Transverse colon (tissue), 4 donors: ENCODE measurements at regions not wholly inside any gene's neighbourhood (a gene's known extent, or its start where the extent isn't known, plus 50 kb on each side); places are given as distances from the start of the nearest gene placed in this dataset.

Source experiments
- DNase-seq: peaks from one replicate; pipeline ENCODE4 v3.0.0-alpha.2; 2019
- H3K27ac ChIP-seq, 4 donors: fragments of 200-600 bp; sonication (generic); 2 replicates each; pipeline ENCODE4 v1.5.1; 2016 to 2018; ENCODE audit warnings: inconsistent platforms in 4 of 4
- H3K27me3 ChIP-seq: fragments of 200-600 bp; sonication (generic); 2 replicates; pipeline ENCODE4 v1.5.1; 2017; ENCODE audit warnings: inconsistent platforms
- H3K36me3 ChIP-seq, 4 donors: fragments of 200-600 bp; sonication (generic); 2 replicates each; pipeline ENCODE4 v1.5.1; 2017 to 2019; ENCODE audit warnings: inconsistent platforms in 4 of 4
- H3K4me1 ChIP-seq, 4 donors: fragments of 200-600 bp; sonication (generic); 2 replicates each; pipeline ENCODE4 v1.5.1; 2017 to 2020; ENCODE audit warnings: inconsistent platforms in 4 of 4
- H3K4me3 ChIP-seq, 4 donors: fragments of 200-600 bp; sonication (generic); 1 replicate in 1 of 4; 2 replicates in 3 of 4; pipeline versions ENCODE4 v1.5.1 to v1.6.1; 2017 to 2019; ENCODE audit warnings: inconsistent platforms in 4 of 4
- H3K9me3 ChIP-seq, 2 donors: fragments of 200-600 bp; sonication (generic); 2 replicates each; pipeline ENCODE4 v1.5.1; 2017 to 2019; ENCODE audit warnings: inconsistent platforms in 2 of 2
- CTCF ChIP-seq, 5 experiments: fragments of 200-600 bp in 3 of 5; fragments of 450-650 bp in 2 of 5; sonication (generic) in 3 of 5; IDR thresholded peaks; 1 replicate in 2 of 5; 2 replicates in 3 of 5; pipeline ENCODE4 v1.5.1; 2016 to 2017; ENCODE audit warnings: antibody characterized with exemption in 5 of 5, inconsistent platforms in 3 of 5, mild to moderate bottlenecking in 2 of 5, moderate library complexity in 1 of 5
- EP300 ChIP-seq: sonication (generic); formaldehyde crosslinking; IDR thresholded peaks from one replicate; pipeline ENCODE4 v1.6.1; 2017; ENCODE audit warnings: antibody characterized with exemption, low read depth
- POLR2A ChIP-seq: fragments of 450-650 bp; IDR thresholded peaks from one replicate; pipeline ENCODE4 v1.6.1; 2016; ENCODE audit warnings: antibody characterized with exemption, mild to moderate bottlenecking, moderate library complexity
- POLR2AphosphoS5 ChIP-seq, 3 donors: sonication (generic); formaldehyde crosslinking; IDR thresholded peaks; one replicate each; pipeline ENCODE4 v1.6.1; 2016; ENCODE audit warnings: antibody characterized with exemption in 3 of 3
- WGBS, 2 donors: methylation state at CpG; one replicate each; pipeline ENCODE4 v1.1.5; 2018; ENCODE audit warnings: low coverage in 1 of 2; 5-methylcytosine and 5-hydroxymethylcytosine counted together
- in situ Hi-C, 4 donors: fragments of 200-750 bp; cut with MboI; loops; one replicate each; pipeline versions ENCODE4 v1.15.0 to v1.15.1; 2017; ENCODE audit warnings: low sequenced_read_pairs in 3 of 4, low pct_ligation_motif_present in 1 of 4, low pct_unique_long_range_greater_than_20kb in 1 of 4
- intact Hi-C: fragments of 100-400 bp; cut with DNase I; formaldehyde crosslinking; loops from one replicate; pipeline ENCODE4 v1.15.1; 2023; ENCODE audit warnings: low total_unique reads

- Histone ChIP-seq H3K27me3 (no peaks in the 10 kb centered on the region), H3K4me1 (no peaks in the 10 kb centered on the region), H3K36me3 (no peaks in the 10 kb centered on the region), H3K4me3 (no peak overlapping the region), H3K9me3 (no peaks in the 10 kb centered on the region), H3K27ac (no peak overlapping the region)
- in situ Hi-C loops = no loop called here
- 64 to 85% methylated on average over 2 of the region's 2 CpGs for WGBS, 2 donors
- DNase-seq = no peak
- TF ChIP-seq EP300 (no peak), POLR2A (no peak), POLR2AphosphoS5 (IDR thresholded peaks at IDR 0.05) (no peak), CTCF (IDR thresholded peaks at IDR 0.05) (no peak)
- intact Hi-C loops = no loop called here
These were observed 128.3 kb upstream of the KLHL29 start for GRCh38 chr2:23256643-23257042.

DNA sequence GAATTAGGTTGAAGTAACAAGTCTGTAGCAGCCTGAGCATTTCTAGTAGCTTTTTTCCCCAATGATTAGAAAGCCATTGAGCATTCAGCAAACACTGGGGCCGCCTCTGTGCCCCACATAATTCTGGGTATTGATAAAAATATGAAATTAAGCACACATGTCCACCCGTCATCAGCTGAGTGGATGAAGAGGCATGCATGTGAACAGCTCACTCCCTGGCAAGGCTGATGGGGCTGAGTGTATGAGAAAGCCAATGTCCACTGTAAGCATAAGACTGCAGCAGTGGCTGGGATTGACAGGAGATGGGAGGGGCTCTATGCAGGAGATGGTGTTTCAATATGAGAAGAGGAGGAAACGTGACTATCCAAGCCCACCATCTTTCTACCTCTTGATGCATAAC lies 124.4 kb upstream of the KLHL29 start:
- DNase-seq = no peak
- Histone ChIP-seq H3K27me3 (no peaks in the 10 kb centered on the region), H3K36me3 (no peaks in the 10 kb centered on the region), H3K9me3 (no peaks in the 10 kb centered on the region), H3K27ac (no peak overlapping the region), H3K4me1 (no peaks in the 10 kb centered on the region), H3K4me3 (no peak overlapping the region)
- in situ Hi-C loops = no loop called here
- TF ChIP-seq POLR2AphosphoS5 (IDR thresholded peaks at IDR 0.05) = no peak
- no peak for TF ChIP-seq EP300
- no peak for TF ChIP-seq POLR2A
- no peak for TF ChIP-seq CTCF (IDR thresholded peaks at IDR 0.05)
- intact Hi-C loops = no loop called here
- 62 to 69% methylated on average over 1 to 3 of the region's 3 CpGs for WGBS, 2 donors

DNA sequence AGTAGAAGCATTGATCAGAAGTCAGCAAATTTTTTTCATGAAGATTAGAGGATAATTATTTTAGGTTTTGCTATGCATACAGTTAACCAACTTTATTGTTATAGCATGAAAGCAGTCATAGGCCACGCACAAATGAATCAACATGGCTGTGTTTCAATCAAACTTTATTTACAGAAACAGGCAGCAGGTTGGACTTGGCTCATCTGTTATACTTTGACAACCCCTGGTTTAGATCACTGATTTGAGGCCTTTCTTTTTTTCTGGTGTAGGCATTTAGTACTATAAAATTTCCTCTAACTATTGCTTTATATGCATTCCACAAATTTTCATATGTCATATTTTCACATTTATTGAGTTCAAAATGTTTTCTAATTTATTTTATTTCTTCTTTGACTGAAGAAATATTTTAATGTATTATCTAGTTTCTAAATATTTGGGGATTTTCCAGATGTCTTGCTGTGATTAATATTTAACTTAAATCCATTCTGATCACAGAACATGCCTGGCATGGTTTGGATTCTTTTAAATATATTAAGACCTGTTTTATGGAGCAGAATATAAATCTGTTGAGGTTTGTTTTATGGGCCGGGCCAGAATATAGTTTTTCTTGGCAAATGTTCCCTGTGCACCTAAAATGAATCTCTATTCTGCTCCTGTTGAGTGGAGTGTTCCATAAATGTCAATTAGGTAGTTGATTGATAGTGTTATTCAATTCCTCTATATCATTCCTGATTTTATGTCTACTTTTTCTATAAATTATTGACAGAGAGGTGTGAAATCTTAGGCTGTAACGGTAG lies 116.3 kb upstream of the KLHL29 start:
- TF ChIP-seq POLR2A (no peak), POLR2AphosphoS5 (IDR thresholded peaks at IDR 0.05) (no peak), CTCF (IDR thresholded peaks at IDR 0.05) (no peak), EP300 (no peak)
- Histone ChIP-seq H3K36me3 (no peaks in the 10 kb centered on the region), H3K9me3 (no peaks in the 10 kb centered on the region), H3K27me3 (no peaks in the 10 kb centered on the region), H3K4me1 (no peaks in the 10 kb centered on the region), H3K27ac (no peak overlapping the region), H3K4me3 (no peak overlapping the region)
- in situ Hi-C loops = no loop called here
- WGBS, 2 donors = 29 to 35% methylated on average over 3 of the region's 3 CpGs
- intact Hi-C loops = no loop called here
- no peak for DNase-seq

DNA sequence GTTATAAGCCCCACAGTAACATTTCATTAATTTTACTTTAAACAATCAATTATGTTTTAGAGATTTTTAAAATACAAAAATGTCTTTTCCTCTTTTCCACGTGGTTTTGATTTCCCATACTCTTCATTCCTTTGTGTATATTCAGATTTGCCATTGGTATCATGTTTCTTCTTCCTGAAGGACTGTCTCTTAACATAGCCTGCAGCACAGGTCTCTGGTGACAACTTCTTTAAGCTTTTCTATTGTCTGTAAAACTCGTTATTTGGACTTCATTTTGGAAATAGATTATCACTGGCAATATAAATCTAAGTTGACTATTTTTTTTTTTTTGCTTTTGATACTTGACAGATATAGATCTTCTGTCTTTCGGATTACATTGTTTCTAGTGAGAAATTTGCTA lies 115.2 kb upstream of the KLHL29 start:
- Histone ChIP-seq H3K27ac (no peak overlapping the region), H3K4me1 (no peaks in the 10 kb centered on the region), H3K36me3 (no peaks in the 10 kb centered on the region), H3K27me3 (no peaks in the 10 kb centered on the region), H3K4me3 (no peak overlapping the region), H3K9me3 (no peaks in the 10 kb centered on the region)
- intact Hi-C loops = no loop called here
- DNase-seq = no peak
- TF ChIP-seq CTCF (IDR thresholded peaks at IDR 0.05) (no peak), POLR2AphosphoS5 (IDR thresholded peaks at IDR 0.05) (no peak)
- 56 to 70% methylated on average over 2 to 3 of the region's 3 CpGs for WGBS, 2 donors
- in situ Hi-C loops = no loop called here
